Stomach (tissue), 8 donors: ENCODE measurements at regions not wholly inside any gene's neighbourhood (a gene's known extent, or its start where the extent isn't known, plus 50 kb on each side); places are given as distances from the start of the nearest gene placed in this dataset.

Source experiments
- DNase-seq, 2 donors: peaks; one replicate each; pipeline versions ENCODE4 v3.0.0 to v3.0.0-alpha.2; 2013 to 2019
- H3K27ac ChIP-seq, 5 donors: fragments of 200-600 bp in 4 of 5; sonication (generic) in 4 of 5; one replicate each; pipeline ENCODE4 v1.5.1; 2013 to 2019; ENCODE audit warnings: mild to moderate bottlenecking in 1 of 5, moderate library complexity in 1 of 5
- H3K27me3 ChIP-seq, 3 donors: fragments of 200-600 bp; sonication (generic); one replicate each; pipeline ENCODE4 v1.5.1; 2017 to 2019; ENCODE audit warnings: mixed run types in 1 of 3
- H3K36me3 ChIP-seq, 4 donors: fragments of 200-600 bp; sonication (generic); 1 replicate in 3 of 4; 2 replicates in 1 of 4; pipeline ENCODE4 v1.5.1; 2016 to 2019
- H3K4me1 ChIP-seq, 4 donors: fragments of 200-600 bp; sonication (generic); one replicate each; pipeline ENCODE4 v1.5.1; 2016 to 2019
- H3K4me3 ChIP-seq, 4 donors: fragments of 200-600 bp; sonication (generic) in 3 of 4; one replicate each; pipeline ENCODE4 v1.5.1; 2016 to 2019; ENCODE audit warnings: mild to moderate bottlenecking in 1 of 4
- H3K9me3 ChIP-seq, 4 donors: fragments of 200-600 bp; sonication (generic); one replicate each; pipeline ENCODE4 v1.5.1; 2016 to 2019
- CTCF ChIP-seq, 7 experiments: fragments of 450-650 bp in 4 of 7; fragments of 200-600 bp in 3 of 7; sonication (generic) in 3 of 7; IDR thresholded peaks; one replicate each; pipeline ENCODE4 v1.5.1; 2016 to 2019; ENCODE audit warnings: antibody characterized with exemption in 7 of 7, control low read depth in 2 of 7, mild to moderate bottlenecking in 1 of 7
- EP300 ChIP-seq: sonication (generic); formaldehyde crosslinking; IDR thresholded peaks from one replicate; pipeline ENCODE4 v1.6.1; 2017; ENCODE audit warnings: antibody characterized with exemption
- POLR2A ChIP-seq, 4 donors: fragments of 450-650 bp; IDR thresholded peaks; one replicate each; pipeline ENCODE4 v1.6.1; 2016; ENCODE audit warnings: antibody characterized with exemption in 4 of 4, control low read depth in 2 of 4, mild to moderate bottlenecking in 1 of 4, moderate library complexity in 1 of 4
- POLR2AphosphoS5 ChIP-seq, 3 donors: sonication (generic); formaldehyde crosslinking; IDR thresholded peaks; one replicate each; pipeline ENCODE4 v1.6.1; 2016; ENCODE audit warnings: antibody characterized with exemption in 3 of 3
- WGBS, 5 donors: extraction: QIAGEN DNeasy Blood & Tissue Kit in 3 of 5; methylation state at CpG; one replicate each; pipeline versions ENCODE4 v1.1.5 to v1.1.7; 2013 to 2018; 5-methylcytosine and 5-hydroxymethylcytosine counted together
- intact Hi-C: fragments of 100-400 bp; cut with DNase I; formaldehyde crosslinking; loops from one replicate; pipeline ENCODE4 v1.15.1; 2023; ENCODE audit warnings: low total_unique reads
- donor health status: healthy with polysubstance abuse.
- donor health status: Bipolar disorder and iron deficiency.
- donor health status: healthy.

- H3K27me3 ChIP-seq: no peaks in the 10 kb centered on the region
- intact Hi-C loops: no loop called here
- H3K4me1 ChIP-seq: no peaks in the 10 kb centered on the region
- WGBS, 5 donors: 64 to 77% (median 68%) methylated on average over 4 of the region's 4 CpGs
- no peaks in the 10 kb centered on the region for H3K9me3 ChIP-seq
- no peak overlapping the region for H3K27ac ChIP-seq
- TF ChIP-seq EP300 (no peak), POLR2A (IDR thresholded peaks at IDR 0.05) (no peak), CTCF (IDR thresholded peaks at IDR 0.05) (no peak), POLR2AphosphoS5 (IDR thresholded peaks at IDR 0.05) (no peak)
- DNase-seq: no peak
- H3K4me3 ChIP-seq: no peak overlapping the region
- no peaks in the 10 kb centered on the region for H3K36me3 ChIP-seq
These were observed 207.3 kb upstream of the SGCD start for GRCh38 chr5:156119692-156120091.

DNA sequence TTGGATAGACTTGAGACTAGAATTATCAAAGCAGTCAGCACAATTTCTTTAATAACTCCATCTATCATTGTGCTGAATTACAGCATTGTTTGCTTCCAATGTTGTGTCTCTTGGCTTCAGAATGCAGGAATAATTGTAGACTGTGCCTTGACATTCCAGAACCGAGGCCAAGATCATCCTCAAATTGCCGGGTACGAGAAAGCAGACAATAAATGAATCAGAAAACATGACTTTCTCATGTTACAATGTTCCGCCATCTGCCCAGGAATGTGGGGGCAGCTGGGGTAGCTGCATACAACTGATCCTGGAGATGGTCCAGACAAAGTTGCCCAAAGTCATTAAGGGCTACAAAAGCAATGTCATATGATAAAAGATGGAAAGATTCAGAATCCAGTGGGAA is 206.2 kb upstream of the SGCD start:
- H3K27ac ChIP-seq: no peak overlapping the region
- no peaks in the 10 kb centered on the region for H3K9me3 ChIP-seq
- DNase-seq: peak in 1 of 2 donors; percentile 5
- H3K36me3 ChIP-seq: no peaks in the 10 kb centered on the region
- intact Hi-C loops: no loop called here
- no peak overlapping the region for H3K4me3 ChIP-seq
- no peak for TF ChIP-seq POLR2A (IDR thresholded peaks at IDR 0.05)
- TF ChIP-seq POLR2AphosphoS5 (IDR thresholded peaks at IDR 0.05): no peak
- no peak for TF ChIP-seq CTCF (IDR thresholded peaks at IDR 0.05)
- TF ChIP-seq EP300: no peak
- no peaks in the 10 kb centered on the region for H3K4me1 ChIP-seq
- H3K27me3 ChIP-seq: no peaks in the 10 kb centered on the region
- WGBS, 5 donors: 61 to 79% (median 77%) methylated on average over 4 of the region's 4 CpGs

DNA sequence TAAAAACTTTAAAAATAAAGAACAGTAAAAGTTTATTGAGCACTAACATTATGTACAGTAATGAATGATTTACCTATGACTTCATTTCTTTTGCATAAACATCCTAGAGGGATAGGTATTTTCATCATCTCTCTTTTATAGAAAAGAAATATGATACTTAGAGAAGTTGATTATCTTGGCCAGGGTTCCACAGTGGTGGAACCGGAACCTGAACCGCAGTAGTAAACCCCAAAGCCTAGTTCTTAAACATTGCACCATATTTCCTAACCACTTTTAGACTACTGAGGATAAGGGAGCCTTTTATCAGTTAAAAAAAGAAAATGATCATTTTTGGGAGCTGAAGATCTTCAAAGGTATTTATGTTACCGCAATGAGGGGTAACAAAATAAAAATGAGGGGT is 205.7 kb upstream of the SGCD start:
- H3K4me1 ChIP-seq: no peaks in the 10 kb centered on the region
- no peaks in the 10 kb centered on the region for H3K27me3 ChIP-seq
- H3K27ac ChIP-seq: no peak overlapping the region
- no peak overlapping the region for H3K4me3 ChIP-seq
- TF ChIP-seq POLR2A (IDR thresholded peaks at IDR 0.05): no peak
- no peak for TF ChIP-seq POLR2AphosphoS5 (IDR thresholded peaks at IDR 0.05)
- no peak for TF ChIP-seq CTCF (IDR thresholded peaks at IDR 0.05)
- no peak for TF ChIP-seq EP300
- DNase-seq: no peak
- 81 to 93% (median 84%) methylated on average over 3 of the region's 3 CpGs for WGBS, 5 donors
- H3K36me3 ChIP-seq: no peaks in the 10 kb centered on the region
- H3K9me3 ChIP-seq: no peaks in the 10 kb centered on the region
- intact Hi-C loops: no loop called here

DNA sequence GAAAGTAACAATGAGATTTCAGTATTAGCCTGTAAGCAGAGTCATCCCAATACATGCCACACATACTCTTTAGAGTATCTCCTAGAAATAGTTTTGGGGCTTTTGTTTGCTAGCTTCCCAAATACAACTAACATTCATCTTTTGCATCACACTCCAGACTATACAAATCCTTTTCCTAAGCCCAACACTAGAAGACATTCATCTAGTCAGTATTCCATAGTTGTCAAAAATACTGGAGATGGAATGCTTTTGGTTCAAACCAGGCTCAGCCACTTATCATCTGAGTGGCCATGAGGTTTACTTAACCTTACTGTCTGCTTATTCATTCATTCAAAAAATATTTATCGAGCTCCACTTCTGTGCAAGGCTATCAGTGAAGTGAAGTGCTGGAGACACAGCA is 205.1 kb upstream of the SGCD start:
- no peaks in the 10 kb centered on the region for H3K9me3 ChIP-seq
- no peak overlapping the region for H3K27ac ChIP-seq
- TF ChIP-seq CTCF (IDR thresholded peaks at IDR 0.05) (no peak), POLR2AphosphoS5 (IDR thresholded peaks at IDR 0.05) (no peak), POLR2A (IDR thresholded peaks at IDR 0.05) (no peak), EP300 (no peak)

More for the DNA sequence above, 205.1 kb upstream of the SGCD start:
- intact Hi-C loops: no loop called here
- DNase-seq: no peak
- H3K4me3 ChIP-seq: no peak overlapping the region
- no peaks in the 10 kb centered on the region for H3K4me1 ChIP-seq
- no peaks in the 10 kb centered on the region for H3K36me3 ChIP-seq
- no peaks in the 10 kb centered on the region for H3K27me3 ChIP-seq
- 50 to 69% (median 62%) methylated on average over 1 of the region's 1 CpG for WGBS, 5 donors
